Osteocyte (in vitro differentiated cells): ENCODE measurements at regions not wholly inside any gene's neighbourhood (a gene's known extent, or its start where the extent isn't known, plus 50 kb on each side); places are given as distances from the start of the nearest gene placed in this dataset.

Source experiments
- DNase-seq: peaks from one replicate; pipeline ENCODE4 v3.0.0; 2021; ENCODE audit warnings: mixed read lengths; ENCODE audit not compliant: unreplicated experiment; ENCODE audit errors: extremely low spot score
- H3K27ac Mint-ChIP-seq: one replicate; pipeline ENCODE4 v1.8.0; 2021; ENCODE audit warnings: mild to moderate bottlenecking, mixed read lengths; ENCODE audit not compliant: unreplicated experiment
- H3K27me3 Mint-ChIP-seq: one replicate; pipeline ENCODE4 v1.8.0; 2021; ENCODE audit warnings: mixed read lengths; ENCODE audit not compliant: unreplicated experiment
- H3K36me3 Mint-ChIP-seq: one replicate; pipeline ENCODE4 v1.8.0; 2021; ENCODE audit warnings: mixed read lengths; ENCODE audit not compliant: unreplicated experiment
- H3K4me1 Mint-ChIP-seq: one replicate; pipeline ENCODE4 v1.8.0; 2021; ENCODE audit warnings: mixed read lengths; ENCODE audit not compliant: unreplicated experiment
- H3K4me3 Mint-ChIP-seq: one replicate; pipeline ENCODE4 v1.8.0; 2021; ENCODE audit warnings: mild to moderate bottlenecking, moderate library complexity, mixed read lengths; ENCODE audit not compliant: unreplicated experiment
- H3K9me3 Mint-ChIP-seq: one replicate; pipeline ENCODE4 v1.8.0; 2021; ENCODE audit warnings: mixed read lengths; ENCODE audit not compliant: unreplicated experiment
- CTCF ChIP-seq: fragments of 200-600 bp; sonication (generic); IDR thresholded peaks from 2 replicates; pipeline ENCODE4 v1.5.0; 2021; ENCODE audit warnings: antibody characterized with exemption, mild to moderate bottlenecking, moderate library complexity

GRCh38 chr13:107864543-107865317 lies 350.6 kb downstream of the LIG4 start:
- Mint-ChIP-seq H3K36me3 (no peaks in the 10 kb centered on the region), H3K27me3 (peaks cover 3% of the 10 kb centered on the region), H3K27ac (no peak overlapping the region), H3K4me3 (peak overlapping the region; percentile 80), H3K9me3 (no peaks in the 10 kb centered on the region), H3K4me1 (peaks cover 24% of the 10 kb centered on the region)
- no peak for TF ChIP-seq CTCF
- DNase-seq: no peak

GRCh38 chr13:107860284-107860683 lies 355.1 kb downstream of the LIG4 start:
- Mint-ChIP-seq H3K27ac (no peak overlapping the region), H3K27me3 (no peaks in the 10 kb centered on the region), H3K4me3 (no peak overlapping the region), H3K9me3 (no peaks in the 10 kb centered on the region), H3K4me1 (peaks cover 11% of the 10 kb centered on the region), H3K36me3 (no peaks in the 10 kb centered on the region)
- TF ChIP-seq CTCF: no peak
- no peak for DNase-seq

- Mint-ChIP-seq H3K9me3 (no peaks in the 10 kb centered on the region), H3K4me1 (no peaks in the 10 kb centered on the region), H3K27ac (no peak overlapping the region), H3K4me3 (no peak overlapping the region), H3K36me3 (no peaks in the 10 kb centered on the region), H3K27me3 (no peaks in the 10 kb centered on the region)
- TF ChIP-seq CTCF: no peak
- DNase-seq: no peak
Observed at GRCh38 chr13:107854880-107855279, 360.5 kb downstream of the LIG4 start.

DNA sequence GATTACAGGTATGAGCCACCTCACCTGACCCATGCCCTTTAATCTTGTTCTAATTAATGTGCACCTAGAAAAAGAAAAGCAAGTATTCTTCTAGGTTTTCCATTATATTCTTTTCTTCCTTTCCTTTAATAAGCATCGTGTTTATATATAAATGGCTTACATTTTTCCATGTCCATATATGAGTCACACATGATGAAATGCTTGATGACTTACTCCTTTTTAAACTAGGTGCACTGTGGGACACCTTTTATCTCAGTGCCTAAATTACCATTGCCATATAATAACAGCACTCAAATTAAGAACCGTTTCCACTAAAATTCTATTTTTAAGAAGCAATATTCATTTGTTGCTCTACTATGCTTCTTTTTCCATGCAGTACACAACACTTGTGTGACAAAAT lies 363.3 kb downstream of the LIG4 start:
- no peak for TF ChIP-seq CTCF
- no peak for DNase-seq
- no peaks in the 10 kb centered on the region for H3K36me3 Mint-ChIP-seq
- no peak overlapping the region for H3K4me3 Mint-ChIP-seq
- no peaks in the 10 kb centered on the region for H3K4me1 Mint-ChIP-seq
- H3K9me3 Mint-ChIP-seq: no peaks in the 10 kb centered on the region
- H3K27me3 Mint-ChIP-seq: no peaks in the 10 kb centered on the region
- H3K27ac Mint-ChIP-seq: no peak overlapping the region

- H3K9me3 Mint-ChIP-seq: no peaks in the 10 kb centered on the region
- no peak overlapping the region for H3K27ac Mint-ChIP-seq
- H3K4me1 Mint-ChIP-seq: no peaks in the 10 kb centered on the region
- DNase-seq: no peak
- no peak for TF ChIP-seq CTCF
- no peak overlapping the region for H3K4me3 Mint-ChIP-seq
- no peaks in the 10 kb centered on the region for H3K36me3 Mint-ChIP-seq
- no peaks in the 10 kb centered on the region for H3K27me3 Mint-ChIP-seq
Observed at GRCh38 chr13:107851670-107852069, 363.7 kb downstream of the LIG4 start.
